ENCODE measurements at regions not wholly inside any gene's neighbourhood (a gene's known extent, or its start where the extent isn't known, plus 50 kb on each side); places are given as distances from the start of the nearest gene placed in this dataset.

DNA sequence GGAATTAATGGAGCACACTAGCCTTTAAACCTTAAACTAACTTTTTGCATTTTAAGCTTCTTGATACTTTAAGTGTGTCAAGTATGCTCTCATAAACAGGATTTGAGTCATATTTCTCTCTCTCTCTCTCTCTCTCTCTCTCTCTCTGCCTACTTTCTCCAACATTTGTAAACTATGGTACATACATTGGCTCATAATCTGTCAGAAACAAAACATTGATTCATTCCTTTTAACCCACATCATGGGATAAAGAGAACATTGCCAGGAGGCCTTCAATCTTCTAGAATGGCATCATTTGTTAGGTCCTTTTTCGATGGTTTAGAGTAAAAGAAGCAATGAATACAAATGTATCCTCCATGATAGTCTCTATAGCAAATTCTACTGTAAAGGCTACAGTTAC is 81.6 kb upstream of the RERGL start:
- TF ChIP-seq CTCF (IDR thresholded peaks at IDR 0.05 in 2 of 3, conservative IDR thresholded peaks at IDR 0.05 in 1 of 3; ENCODE audit: borderline replicate concordance in 1 of 3, insufficient read depth in 1 of 3, low read depth in 2 of 3, low read length in 2 of 3) (no peak), EZH2phosphoT487 (IDR thresholded peaks at IDR 0.05; ENCODE audit: borderline replicate concordance) (no peak)
